ENCODE measurements at regions not wholly inside any gene's neighbourhood (a gene's known extent, or its start where the extent isn't known, plus 50 kb on each side); places are given as distances from the start of the nearest gene placed in this dataset.

GRCh38 chr1:104804147-104804546 lies 1054.4 kb downstream of the AMY1C start:
- Histone ChIP-seq H3K4me1 (replicated peaks; ENCODE audit: insufficient read depth) (no peaks in the 10 kb centered on the region), H3K79me2 (ENCODE audit: low read depth) (no peaks in the 10 kb centered on the region), H3K36me3 (ENCODE audit: low read depth) (no peaks in the 10 kb centered on the region), H4K20me1 (ENCODE audit: insufficient read depth) (no peaks in the 10 kb centered on the region), H3K27ac (no peak overlapping the region), H2AFZ (no peak overlapping the region), H3F3A (ENCODE audit: insufficient read depth, low read depth) (no peaks in the 10 kb centered on the region), H3K27me3 (ENCODE audit: insufficient read depth, low read depth) (no peaks in the 10 kb centered on the region), H3K9me3 (ENCODE audit: insufficient read depth, low read depth) (no peaks in the 10 kb centered on the region), H3K4me3 (no peak overlapping the region), H3K4me2 (no peak overlapping the region), H3K9me2 (ENCODE audit: insufficient read depth) (no peaks in the 10 kb centered on the region)
- ChIA-PET POLR2A (ENCODE audit: unreplicated experiment) (no interaction called here), CTCF (no interaction called here)
- DNase-seq = no peak
- intact Hi-C loops (cut with micrococcal nuclease; ENCODE audit: unreplicated experiment) = no loop called here
- TF ChIP-seq CTCF (conservative IDR thresholded peaks at IDR 0.05) (no peak), EZH2 (IDR thresholded peaks at IDR 0.05; ENCODE audit: low read depth) (no peak)
- no TSS peak for BruUV-seq (replicated peaks)

GRCh38 chr1:104807590-104807989 lies 1057.9 kb downstream of the AMY1C start:
- H3K4me2 ChIP-seq = no peak overlapping the region
- POLR2A ChIA-PET (ENCODE audit: unreplicated experiment) = no interaction called here
- H2AFZ ChIP-seq = no peak overlapping the region
- H4K20me1 ChIP-seq (ENCODE audit: insufficient read depth) = no peaks in the 10 kb centered on the region
- intact Hi-C loops (cut with micrococcal nuclease; ENCODE audit: unreplicated experiment) = no loop called here
- no TSS peak for BruUV-seq (replicated peaks)
- no peaks in the 10 kb centered on the region for H3K27me3 ChIP-seq (ENCODE audit: insufficient read depth, low read depth)
- H3K27ac ChIP-seq = no peak overlapping the region
- no peaks in the 10 kb centered on the region for H3K36me3 ChIP-seq (ENCODE audit: low read depth)
- no peaks in the 10 kb centered on the region for H3K79me2 ChIP-seq (ENCODE audit: low read depth)
- CTCF ChIA-PET = no interaction called here
- DNase-seq = no peak
- TF ChIP-seq CTCF (conservative IDR thresholded peaks at IDR 0.05) = no peak
- no peak for TF ChIP-seq EZH2 (IDR thresholded peaks at IDR 0.05; ENCODE audit: low read depth)
- no peaks in the 10 kb centered on the region for H3K9me3 ChIP-seq (ENCODE audit: insufficient read depth, low read depth)
- no peaks in the 10 kb centered on the region for H3K9me2 ChIP-seq (ENCODE audit: insufficient read depth)
- no peak overlapping the region for H3K4me3 ChIP-seq
- H3K4me1 ChIP-seq (replicated peaks; ENCODE audit: insufficient read depth) = no peaks in the 10 kb centered on the region
- no peaks in the 10 kb centered on the region for H3F3A ChIP-seq (ENCODE audit: insufficient read depth, low read depth)

- H3K79me2 ChIP-seq (ENCODE audit: low read depth) = no peaks in the 10 kb centered on the region
- BruUV-seq (replicated peaks) = no TSS peak
- H3K4me2 ChIP-seq = no peak overlapping the region
- no peaks in the 10 kb centered on the region for H3K4me1 ChIP-seq (replicated peaks; ENCODE audit: insufficient read depth)
- no peak overlapping the region for H3K27ac ChIP-seq
- H3K36me3 ChIP-seq (ENCODE audit: low read depth) = no peaks in the 10 kb centered on the region
- no peaks in the 10 kb centered on the region for H3K27me3 ChIP-seq (ENCODE audit: insufficient read depth, low read depth)
- no peaks in the 10 kb centered on the region for H4K20me1 ChIP-seq (ENCODE audit: insufficient read depth)
- no peaks in the 10 kb centered on the region for H3K9me3 ChIP-seq (ENCODE audit: insufficient read depth, low read depth)
- no peak overlapping the region for H2AFZ ChIP-seq
- H3F3A ChIP-seq (ENCODE audit: insufficient read depth, low read depth) = no peaks in the 10 kb centered on the region
- ChIA-PET POLR2A (ENCODE audit: unreplicated experiment) (no interaction called here), CTCF (no interaction called here)
- intact Hi-C loops (cut with micrococcal nuclease; ENCODE audit: unreplicated experiment) = no loop called here
- TF ChIP-seq EZH2 (IDR thresholded peaks at IDR 0.05; ENCODE audit: low read depth) (no peak), CTCF (conservative IDR thresholded peaks at IDR 0.05) (no peak)
- no peaks in the 10 kb centered on the region for H3K9me2 ChIP-seq (ENCODE audit: insufficient read depth)
- no peak for DNase-seq
- no peak overlapping the region for H3K4me3 ChIP-seq
Observed at GRCh38 chr1:104825401-104825800, 1075.7 kb downstream of the AMY1C start.

Data from PC-9 (cell line).